T-helper 2 cell treated with Interferon-gamma antibody and Interleukin-4, amounts not matched to agents 100 ng/mL and 5 ng/mL, for 36 hours (primary cell): ENCODE measurements at regions not wholly inside any gene's neighbourhood (a gene's known extent, or its start where the extent isn't known, plus 50 kb on each side); places are given as distances from the start of the nearest gene placed in this dataset.

ENCODE experiments used
- intact Hi-C: fragments of 100-400 bp; cut with micrococcal nuclease; formaldehyde crosslinking; loops from one replicate; pipeline ENCODE4 v1.15.1; 2023

GRCh38 chr11:104372111-104372510, 208.2 kb upstream of the PDGFD start:
- intact Hi-C loops, result no loop called here

GRCh38 chr11:104370478-104370877, 206.5 kb upstream of the PDGFD start:
- intact Hi-C loops, result no loop called here

- intact Hi-C loops, result no loop called here
Measured at GRCh38 chr11:104369761-104370160, 205.8 kb upstream of the PDGFD start.

GRCh38 chr11:104366321-104366734, 202.4 kb upstream of the PDGFD start:
- intact Hi-C loops, result no loop called here

- intact Hi-C loops, result no loop called here
Measured at GRCh38 chr11:104365676-104366075, 201.7 kb upstream of the PDGFD start.

GRCh38 chr11:104361975-104362374, 198.0 kb upstream of the PDGFD start:
- intact Hi-C loops, result no loop called here

GRCh38 chr11:104352036-104352435, 188.1 kb upstream of the PDGFD start:
- intact Hi-C loops, result no loop called here

- intact Hi-C loops, result no loop called here
Measured at GRCh38 chr11:104343578-104343977, 179.6 kb upstream of the PDGFD start.

GRCh38 chr11:104340590-104340989, 176.6 kb upstream of the PDGFD start:
- intact Hi-C loops, result no loop called here

- intact Hi-C loops, result no loop called here
Measured at GRCh38 chr11:104339380-104339831, 175.5 kb upstream of the PDGFD start.

- intact Hi-C loops, result no loop called here
Measured at GRCh38 chr11:104338186-104338585, 174.2 kb upstream of the PDGFD start.

GRCh38 chr11:104337273-104337672, 173.3 kb upstream of the PDGFD start:
- intact Hi-C loops, result no loop called here

- intact Hi-C loops, result no loop called here
Measured at GRCh38 chr11:104333977-104334376, 170.0 kb upstream of the PDGFD start.

- intact Hi-C loops, result no loop called here
Measured at GRCh38 chr11:104332110-104332509, 168.2 kb upstream of the PDGFD start.

- intact Hi-C loops, result no loop called here
Measured at GRCh38 chr11:104329078-104329665, 165.2 kb upstream of the PDGFD start.

- intact Hi-C loops, result no loop called here
Measured at GRCh38 chr11:104328512-104328907, 164.6 kb upstream of the PDGFD start.

- intact Hi-C loops, result no loop called here
Measured at GRCh38 chr11:104327861-104328511, 164.0 kb upstream of the PDGFD start.

GRCh38 chr11:104325093-104325492, 161.1 kb upstream of the PDGFD start:
- intact Hi-C loops, result no loop called here

- intact Hi-C loops, result no loop called here
Measured at GRCh38 chr11:104324276-104324675, 160.3 kb upstream of the PDGFD start.

GRCh38 chr11:104323841-104324240, 159.9 kb upstream of the PDGFD start:
- intact Hi-C loops, result no loop called here

- intact Hi-C loops, result no loop called here
Measured at GRCh38 chr11:104322696-104323095, 158.7 kb upstream of the PDGFD start.

- intact Hi-C loops, result no loop called here
Measured at GRCh38 chr11:104320956-104321355, 157.0 kb upstream of the PDGFD start.

GRCh38 chr11:104320097-104320496, 156.2 kb upstream of the PDGFD start:
- intact Hi-C loops, result no loop called here
